Parathyroid adenoma (tissue), 2 donors: ENCODE measurements at regions not wholly inside any gene's neighbourhood (a gene's known extent, or its start where the extent isn't known, plus 50 kb on each side); places are given as distances from the start of the nearest gene placed in this dataset.

Experiments
- H2AFZ ChIP-seq: fragments of 300-600 bp; sonication (generic); one replicate; pipeline ENCODE4 v1.7.0; 2017; ENCODE audit warnings: antibody characterized with exemption, mild to moderate bottlenecking
- H3K27ac ChIP-seq: fragments of 300-600 bp; sonication (generic); one replicate; pipeline ENCODE4 v1.7.0; 2017
- H3K27me3 ChIP-seq: fragments of 300-600 bp; sonication (generic); one replicate; pipeline ENCODE4 v1.7.0; 2017; ENCODE audit warnings: low read length; ENCODE audit not compliant: control insufficient read depth, insufficient read depth
- H3K36me3 ChIP-seq: fragments of 300-600 bp; sonication (generic); one replicate; pipeline ENCODE4 v1.7.0; 2017; ENCODE audit warnings: low read length; ENCODE audit not compliant: control insufficient read depth, insufficient read depth
- H3K4me1 ChIP-seq: fragments of 300-600 bp; sonication (generic); one replicate; pipeline ENCODE4 v1.7.0; 2017; ENCODE audit warnings: control low read depth
- H3K4me2 ChIP-seq: fragments of 300-600 bp; sonication (generic); one replicate; pipeline ENCODE4 v1.7.0; 2017; ENCODE audit warnings: low read length
- H3K4me3 ChIP-seq: fragments of 300-600 bp; sonication (generic); one replicate; pipeline ENCODE4 v1.7.0; 2017; ENCODE audit warnings: low read depth, low read length
- H3K79me2 ChIP-seq: fragments of 300-600 bp; sonication (generic); one replicate; pipeline ENCODE4 v1.7.0; 2017; ENCODE audit warnings: control low read depth
- H3K9ac ChIP-seq: fragments of 300-600 bp; sonication (generic); one replicate; pipeline ENCODE4 v1.7.0; 2017; ENCODE audit warnings: mild to moderate bottlenecking
- H3K9me3 ChIP-seq: fragments of 300-600 bp; sonication (generic); one replicate; pipeline ENCODE4 v1.7.0; 2017; ENCODE audit warnings: low read length; ENCODE audit not compliant: control insufficient read depth
- CTCF ChIP-seq: fragments of 300-600 bp; sonication (generic); IDR thresholded peaks from one replicate; pipeline ENCODE4 v1.7.0; 2017; ENCODE audit warnings: antibody characterized with exemption, mild to moderate bottlenecking
- donor health status: primary hyperparathyroidism.

DNA sequence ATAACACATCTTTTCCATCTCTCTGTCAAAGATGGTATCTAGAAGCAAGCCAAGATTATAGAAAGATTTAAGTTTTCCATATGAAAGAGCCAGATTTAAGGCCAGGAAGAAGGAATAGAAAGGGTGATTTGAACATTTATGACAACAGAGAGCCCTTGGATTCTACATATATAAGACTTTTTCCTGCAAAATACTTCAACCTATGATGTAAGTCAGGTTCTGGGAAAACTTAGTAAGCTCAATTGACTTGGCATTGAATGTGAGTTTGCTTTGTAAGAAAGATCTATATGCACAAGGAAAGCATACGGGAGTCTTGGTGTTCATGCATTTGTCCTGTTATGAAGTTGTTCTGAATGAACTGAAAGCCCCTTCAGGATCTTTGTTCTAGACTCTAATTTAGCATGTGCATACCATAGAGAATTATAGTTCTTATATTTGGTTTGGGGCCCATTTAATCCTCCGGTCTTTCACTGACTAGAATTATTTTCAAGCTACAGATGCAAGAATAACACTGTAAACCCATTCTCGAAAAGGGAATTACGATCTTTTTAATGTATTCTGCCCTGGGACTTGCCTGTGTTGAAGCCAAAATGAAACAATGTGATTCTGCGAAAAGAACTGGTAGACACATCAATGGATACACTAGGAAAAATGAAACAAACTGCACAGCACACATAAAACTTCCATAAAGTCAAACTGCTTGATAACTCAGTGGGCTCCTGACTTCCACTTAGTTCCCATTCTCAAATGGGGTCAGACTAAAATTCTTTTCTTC lies 152.8 kb downstream of the DISP1 start:
- H3K36me3 ChIP-seq = no peaks in the 10 kb centered on the region
- no peak overlapping the region for H3K9ac ChIP-seq
- H3K79me2 ChIP-seq = no peaks in the 10 kb centered on the region
- no peak overlapping the region for H2AFZ ChIP-seq
- H3K4me3 ChIP-seq = no peak overlapping the region
- no peaks in the 10 kb centered on the region for H3K4me1 ChIP-seq
- H3K4me2 ChIP-seq = no peak overlapping the region
- TF ChIP-seq CTCF = no peak
- no peaks in the 10 kb centered on the region for H3K9me3 ChIP-seq
- H3K27me3 ChIP-seq = no peaks in the 10 kb centered on the region
- H3K27ac ChIP-seq = no peak overlapping the region

- H3K4me3 ChIP-seq = no peak overlapping the region
- H2AFZ ChIP-seq = no peak overlapping the region
- no peaks in the 10 kb centered on the region for H3K36me3 ChIP-seq
- no peaks in the 10 kb centered on the region for H3K27me3 ChIP-seq
- H3K27ac ChIP-seq = no peak overlapping the region
- TF ChIP-seq CTCF = no peak
- no peak overlapping the region for H3K9ac ChIP-seq
- no peaks in the 10 kb centered on the region for H3K9me3 ChIP-seq
- H3K79me2 ChIP-seq = no peaks in the 10 kb centered on the region
- H3K4me2 ChIP-seq = no peak overlapping the region
- no peaks in the 10 kb centered on the region for H3K4me1 ChIP-seq
These were observed 155.2 kb downstream of the DISP1 start for GRCh38 chr1:222970040-222970439.

DNA sequence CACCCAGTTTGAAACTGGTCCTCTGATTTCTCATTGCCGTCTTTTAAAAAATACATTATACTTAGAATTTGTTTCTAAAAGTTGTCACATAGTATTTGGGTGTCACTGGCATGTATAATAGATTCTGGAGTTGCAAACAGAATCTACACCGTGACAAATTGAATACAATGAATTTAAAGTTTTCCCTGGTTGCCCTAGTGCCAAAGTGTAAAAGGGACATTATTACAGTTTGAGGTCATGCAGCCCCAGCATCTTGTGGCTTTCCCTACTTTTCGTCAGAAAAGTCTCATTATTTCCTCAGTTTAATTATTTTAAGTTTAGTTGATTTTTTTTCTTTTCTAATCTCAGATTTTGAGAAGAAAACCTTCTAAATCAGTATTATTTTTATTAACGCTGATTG lies 155.9 kb downstream of the DISP1 start:
- Histone ChIP-seq H3K9me3 (no peaks in the 10 kb centered on the region), H3K4me1 (no peaks in the 10 kb centered on the region), H3K4me2 (no peak overlapping the region), H3K79me2 (no peaks in the 10 kb centered on the region), H3K4me3 (no peak overlapping the region), H3K27me3 (no peaks in the 10 kb centered on the region), H3K27ac (no peak overlapping the region), H2AFZ (no peak overlapping the region), H3K36me3 (no peaks in the 10 kb centered on the region), H3K9ac (no peak overlapping the region)
- no peak for TF ChIP-seq CTCF

- Histone ChIP-seq H3K79me2 (no peaks in the 10 kb centered on the region), H3K4me2 (no peak overlapping the region), H2AFZ (no peak overlapping the region), H3K36me3 (no peaks in the 10 kb centered on the region), H3K9ac (no peak overlapping the region), H3K4me1 (no peaks in the 10 kb centered on the region), H3K27me3 (no peaks in the 10 kb centered on the region), H3K4me3 (no peak overlapping the region), H3K27ac (no peak overlapping the region), H3K9me3 (no peaks in the 10 kb centered on the region)
- no peak for TF ChIP-seq CTCF
These were observed 156.3 kb downstream of the DISP1 start for GRCh38 chr1:222971146-222971545.

DNA sequence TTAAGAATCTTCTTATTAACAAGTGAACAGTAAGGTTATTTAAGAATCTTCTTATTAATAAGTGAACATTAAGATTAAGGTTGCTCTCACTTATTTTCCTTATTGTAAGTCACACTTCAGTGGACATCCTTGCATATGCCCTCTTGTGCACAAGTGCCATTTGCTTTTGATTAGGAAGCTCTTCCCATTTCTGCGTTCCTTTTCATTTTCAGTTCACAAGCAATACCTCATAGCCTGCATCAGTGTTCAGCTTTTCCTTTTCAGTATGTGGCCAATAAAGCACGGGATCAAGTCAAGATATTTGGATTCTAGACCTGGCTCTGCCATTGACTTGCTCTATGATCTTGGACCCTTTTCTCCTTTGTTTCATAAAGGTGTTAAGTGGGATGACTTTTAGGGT lies 158.7 kb downstream of the DISP1 start:
- no peaks in the 10 kb centered on the region for H3K9me3 ChIP-seq
- H3K27ac ChIP-seq = no peak overlapping the region
- no peaks in the 10 kb centered on the region for H3K79me2 ChIP-seq
- no peak overlapping the region for H3K4me3 ChIP-seq
- no peak for TF ChIP-seq CTCF
- no peaks in the 10 kb centered on the region for H3K4me1 ChIP-seq
- H2AFZ ChIP-seq = no peak overlapping the region
- no peak overlapping the region for H3K9ac ChIP-seq
- H3K36me3 ChIP-seq = no peaks in the 10 kb centered on the region
- H3K4me2 ChIP-seq = no peak overlapping the region
- H3K27me3 ChIP-seq = no peaks in the 10 kb centered on the region
